Amniotic epithelial cell (primary cell): ENCODE measurements at regions not wholly inside any gene's neighbourhood (a gene's known extent, or its start where the extent isn't known, plus 50 kb on each side); places are given as distances from the start of the nearest gene placed in this dataset.

ENCODE experiments used
- DNase-seq: peaks from one replicate; pipeline ENCODE4 v3.0.0-alpha.2; 2010; ENCODE audit warnings: low read depth

GRCh38 chr2:155391613-155392130, 693.2 kb downstream of the KCNJ3 start:
- no peak for DNase-seq

GRCh38 chr2:155389224-155389623, 690.7 kb downstream of the KCNJ3 start:
- no peak for DNase-seq

DNA sequence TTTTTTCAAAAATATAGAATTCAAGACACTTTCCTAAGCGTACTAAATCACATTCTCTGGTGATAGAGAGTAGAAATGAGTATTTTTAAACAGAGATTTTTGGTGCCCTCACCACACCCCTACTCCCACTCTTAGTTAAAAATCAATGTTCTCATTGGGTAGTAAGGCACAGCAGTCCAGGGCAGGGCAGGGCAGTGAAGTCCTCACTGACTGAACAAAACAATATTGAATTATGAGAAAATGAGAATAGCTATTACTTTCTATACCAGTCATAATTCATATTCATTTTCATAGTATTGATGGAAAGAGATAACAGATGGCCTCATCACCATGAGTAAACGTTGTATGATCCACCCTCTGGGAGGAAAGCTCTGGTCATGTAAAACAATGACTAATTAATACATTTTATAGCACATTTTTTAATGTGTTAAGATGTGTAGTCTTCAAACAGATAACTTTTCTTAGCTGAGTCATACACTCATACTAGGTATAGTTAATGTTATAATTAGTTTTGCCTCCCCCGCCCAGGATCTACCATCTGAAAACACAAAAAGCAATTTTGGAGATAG, 686.1 kb downstream of the KCNJ3 start:
- no peak for DNase-seq

DNA sequence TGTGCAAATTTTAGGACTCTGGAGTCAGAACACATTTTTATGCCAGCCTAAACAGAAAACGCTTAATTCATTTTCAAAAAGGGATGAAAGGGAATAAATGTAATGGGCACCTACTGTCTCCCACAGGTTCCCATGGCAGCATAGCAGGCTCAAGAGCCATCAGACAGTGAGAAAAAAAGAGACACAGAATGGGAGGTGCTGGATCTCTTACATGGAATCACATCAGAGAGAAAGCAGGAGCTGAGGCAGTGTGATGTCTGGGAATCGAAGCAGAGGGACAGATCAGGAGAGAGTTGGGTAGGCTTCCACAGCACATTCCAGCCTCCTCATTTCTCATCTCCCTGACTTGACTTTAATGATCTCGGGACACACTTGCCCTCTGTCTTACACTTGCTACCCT, 684.3 kb downstream of the KCNJ3 start:
- DNase-seq: no peak

DNA sequence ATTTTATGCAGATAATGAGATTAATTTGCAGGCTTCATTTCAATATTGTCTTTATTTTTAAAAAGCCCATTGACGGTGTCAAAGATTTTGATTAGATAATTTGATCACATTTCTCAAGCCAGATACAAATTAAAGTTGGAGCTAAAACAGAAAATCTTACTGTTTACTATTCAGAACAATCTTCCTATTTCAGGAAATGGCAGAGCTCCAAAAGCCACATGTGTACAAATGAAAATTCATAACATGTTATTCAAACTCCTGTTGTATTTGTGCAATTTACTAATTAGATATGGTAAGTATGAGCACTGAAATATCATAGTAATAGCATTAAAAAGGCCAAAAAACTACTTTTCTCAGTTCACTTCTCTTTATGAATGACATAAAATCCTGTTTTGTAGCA, 682.9 kb downstream of the KCNJ3 start:
- DNase-seq: no peak

- no peak for DNase-seq
Observed at GRCh38 chr2:155379494-155379893, 681.0 kb downstream of the KCNJ3 start.

DNA sequence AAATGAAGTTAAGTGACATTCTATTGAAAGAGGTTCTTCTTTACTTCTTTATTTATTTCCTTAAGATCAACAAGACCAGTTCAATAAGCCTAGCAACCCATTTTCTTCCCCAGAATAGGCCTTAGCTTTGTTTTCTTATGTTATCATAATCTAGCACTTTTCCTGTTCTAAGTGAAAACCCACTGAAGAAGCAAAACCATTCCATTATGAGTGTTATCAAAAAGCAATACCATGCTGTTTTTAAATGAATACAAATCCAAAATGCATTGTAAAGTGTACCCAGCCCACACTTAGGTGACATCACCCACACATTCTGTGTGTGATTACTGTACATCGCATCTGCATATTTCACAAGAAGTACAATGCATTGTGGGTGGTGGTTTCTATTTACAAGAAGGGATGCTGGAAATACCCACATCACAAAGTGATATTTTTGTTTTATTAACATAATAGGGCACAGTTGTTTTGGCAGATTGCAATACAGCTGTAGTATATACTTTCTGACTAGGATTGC, 679.5 kb downstream of the KCNJ3 start:
- DNase-seq: peak; percentile 15

DNA sequence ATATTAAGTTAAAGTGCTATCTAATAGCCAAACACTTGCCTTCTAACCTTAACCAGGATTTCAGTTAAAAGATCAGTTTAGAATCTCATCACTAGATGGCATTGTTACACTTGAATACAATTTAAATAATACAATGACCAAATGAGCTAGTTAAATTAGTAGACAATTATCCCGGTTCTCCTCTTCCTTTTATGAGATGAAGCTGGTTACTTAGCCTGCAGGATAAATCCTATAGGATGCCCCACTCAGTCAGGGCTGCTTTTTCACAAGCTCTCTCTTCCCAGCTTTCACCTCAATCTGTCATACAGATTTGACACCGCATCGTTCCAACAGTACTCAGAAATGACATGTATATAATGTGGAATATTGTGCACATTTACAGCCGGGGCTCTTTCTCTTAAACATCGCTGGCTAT, 678.8 kb downstream of the KCNJ3 start:
- peak; percentile 33 for DNase-seq

GRCh38 chr2:155372969-155373368, 674.5 kb downstream of the KCNJ3 start:
- peak; percentile 6 for DNase-seq

DNA sequence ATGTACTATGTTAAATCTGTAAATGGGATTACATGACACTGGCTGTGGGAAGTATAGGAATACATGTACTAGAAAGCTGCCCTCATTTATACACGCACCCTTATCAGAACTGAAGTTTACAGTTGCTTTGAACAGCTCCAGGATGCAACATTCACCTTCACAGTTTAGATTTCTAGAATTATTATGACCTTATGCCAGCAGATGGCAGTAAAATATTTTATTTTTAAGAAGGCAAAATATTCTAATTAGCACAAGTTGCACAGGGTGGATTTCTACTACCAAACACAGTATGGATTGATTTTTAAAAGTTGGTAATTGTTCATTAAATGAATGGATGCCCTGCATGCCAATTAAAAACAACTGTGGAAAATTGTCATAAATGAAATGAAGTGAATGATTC, 670.4 kb downstream of the KCNJ3 start:
- peak; percentile 3 for DNase-seq

DNA sequence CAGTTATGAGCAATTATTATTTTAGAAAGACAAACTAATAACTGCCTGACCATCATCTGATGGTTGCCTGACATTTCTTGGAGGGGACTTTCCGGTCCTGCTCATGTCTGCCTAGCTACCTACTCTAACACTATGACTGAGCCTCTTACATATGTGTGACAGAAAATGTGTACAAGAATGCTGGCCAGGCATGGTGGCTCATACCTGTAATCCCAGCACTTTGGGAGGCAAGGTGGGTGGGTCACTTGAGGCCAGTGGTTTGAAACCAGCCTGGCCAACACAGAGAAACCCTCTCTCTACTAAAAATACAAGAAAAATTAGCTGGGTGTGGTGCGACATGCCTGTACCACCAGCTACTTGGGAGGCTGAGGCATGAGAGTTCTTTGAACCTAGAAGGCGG, 666.3 kb downstream of the KCNJ3 start:
- DNase-seq: no peak

- no peak for DNase-seq
Observed at GRCh38 chr2:155363349-155363888, 664.9 kb downstream of the KCNJ3 start.

DNA sequence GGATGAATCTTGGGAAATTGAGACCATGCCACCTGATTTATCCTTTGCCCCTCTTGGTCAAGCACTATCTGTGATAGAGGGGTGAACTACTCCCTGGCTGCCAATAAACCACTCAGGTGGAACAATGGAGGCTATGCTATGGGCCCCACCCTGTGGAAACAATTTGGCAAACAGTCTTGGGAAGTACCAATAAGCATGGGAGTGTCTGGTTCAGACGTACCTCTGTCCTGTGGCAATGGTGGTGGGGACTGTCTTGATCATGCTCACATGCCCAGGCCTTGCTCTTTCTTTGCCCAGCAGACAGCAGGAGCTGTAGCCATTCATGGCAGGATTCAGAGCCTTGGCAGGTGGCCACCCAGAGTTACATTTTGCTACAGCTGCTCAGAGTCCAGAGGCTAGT, 658.7 kb downstream of the KCNJ3 start:
- no peak for DNase-seq

DNA sequence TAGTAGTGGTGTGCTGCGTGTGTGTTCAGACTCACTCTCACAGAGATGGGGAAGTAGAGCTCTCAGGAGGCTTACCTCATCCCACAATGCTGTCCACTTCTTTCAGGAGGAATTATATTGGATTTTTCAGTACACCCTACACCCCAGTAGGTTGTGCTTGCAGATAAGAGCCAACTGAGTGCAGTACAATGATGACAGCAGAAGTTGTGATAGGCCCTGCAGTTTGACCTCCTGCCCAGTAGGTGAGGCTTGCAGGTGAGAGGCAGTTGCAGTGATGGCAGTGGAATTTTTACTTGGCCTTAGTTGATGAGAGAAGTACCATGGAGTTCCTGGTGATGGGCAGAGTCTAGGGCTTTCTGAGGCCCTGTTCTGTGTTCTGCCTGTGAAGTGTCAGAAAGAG, 657.8 kb downstream of the KCNJ3 start:
- DNase-seq: no peak

GRCh38 chr2:155350783-155351580, 652.5 kb downstream of the KCNJ3 start:
- DNase-seq: no peak

DNA sequence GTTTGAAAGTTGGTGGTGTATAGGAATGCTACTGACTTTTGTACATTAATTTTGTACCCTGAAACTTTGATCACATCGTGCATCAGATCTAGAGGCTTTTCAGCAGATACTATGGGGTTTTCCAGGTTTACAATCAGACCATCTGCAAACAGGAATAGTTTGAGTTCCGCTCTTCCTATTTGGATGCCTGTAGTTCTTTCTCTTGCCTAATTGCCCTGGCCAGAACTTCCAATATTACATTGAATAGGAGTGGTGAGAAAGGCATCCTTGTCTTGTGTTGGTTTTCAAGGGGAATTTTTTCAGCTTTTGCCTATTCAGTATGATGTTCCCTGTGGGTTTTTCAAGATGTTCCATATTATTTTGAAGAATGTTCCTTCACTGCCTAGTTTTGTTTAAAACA, 633.5 kb downstream of the KCNJ3 start:
- no peak for DNase-seq

GRCh38 chr2:155320236-155320635, 621.7 kb downstream of the KCNJ3 start:
- no peak for DNase-seq

- no peak for DNase-seq
Observed at GRCh38 chr2:155318710-155319109, 620.2 kb downstream of the KCNJ3 start.

DNA sequence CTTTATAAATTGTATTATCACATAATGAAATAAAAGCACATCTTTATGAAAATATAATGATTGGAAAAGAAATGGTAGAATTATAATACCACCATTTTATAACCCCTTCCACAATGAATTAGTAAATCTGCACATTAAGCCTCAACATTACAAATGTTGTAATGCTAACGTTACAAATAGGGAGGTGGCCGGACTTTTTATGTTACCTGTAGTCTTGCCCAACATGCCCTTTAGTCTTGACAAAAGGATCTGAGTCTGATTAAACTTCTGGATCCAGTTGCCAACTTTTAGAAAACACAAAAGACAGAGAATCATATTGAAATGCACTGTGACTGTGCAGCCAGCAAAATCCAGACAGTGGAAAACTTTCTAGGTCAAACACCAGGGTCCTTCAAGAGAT, 617.3 kb downstream of the KCNJ3 start:
- no peak for DNase-seq

- DNase-seq: peak; percentile 16
Observed at GRCh38 chr2:155310589-155310988, 612.1 kb downstream of the KCNJ3 start.

- DNase-seq: no peak
Observed at GRCh38 chr2:155309483-155309882, 611.0 kb downstream of the KCNJ3 start.

GRCh38 chr2:155308367-155309009, 610.0 kb downstream of the KCNJ3 start:
- no peak for DNase-seq

DNA sequence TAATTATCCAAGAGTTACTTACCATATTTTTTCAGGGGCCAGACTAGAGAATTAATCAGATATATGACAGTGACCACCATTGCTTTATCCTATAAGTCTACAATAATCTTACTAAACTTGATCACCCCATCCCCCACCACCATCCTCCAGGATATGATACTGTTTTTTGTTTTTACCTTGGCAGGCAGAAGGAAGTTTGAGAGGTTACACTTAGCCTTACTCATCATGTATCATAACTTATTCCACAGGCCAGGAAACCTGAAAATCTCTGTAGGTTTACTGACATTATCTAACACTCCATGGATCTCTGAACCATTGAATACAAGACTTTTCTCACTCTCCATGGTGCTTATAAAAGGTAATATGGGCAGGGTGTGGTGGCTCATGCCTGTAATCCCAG, 602.7 kb downstream of the KCNJ3 start:
- no peak for DNase-seq
